ENCODE measurements at regions not wholly inside any gene's neighbourhood (a gene's known extent, or its start where the extent isn't known, plus 50 kb on each side); places are given as distances from the start of the nearest gene placed in this dataset.

DNA sequence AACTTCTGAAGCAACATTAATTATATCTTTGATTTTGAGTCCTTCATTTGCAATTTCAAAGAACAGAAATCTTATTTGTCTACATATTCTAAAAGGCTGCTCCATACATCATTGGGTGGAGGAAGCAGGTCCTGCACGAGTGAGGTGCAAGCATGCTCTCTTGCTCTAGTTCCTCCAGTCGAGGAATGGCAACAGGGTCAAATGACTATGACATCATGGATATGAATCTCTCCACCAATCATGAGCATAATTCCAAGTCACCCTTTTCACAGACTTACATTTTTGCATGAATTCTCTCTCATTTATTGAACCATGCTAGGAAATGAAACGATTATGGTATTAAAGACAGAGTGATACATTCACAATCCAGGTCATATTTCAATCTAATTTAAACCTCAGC lies 608.8 kb upstream of the SOX11 start:
- no peak for DNase-seq

- DNase-seq = no peak
These were observed 602.8 kb upstream of the SOX11 start for GRCh38 chr2:5089409-5089808.

DNA sequence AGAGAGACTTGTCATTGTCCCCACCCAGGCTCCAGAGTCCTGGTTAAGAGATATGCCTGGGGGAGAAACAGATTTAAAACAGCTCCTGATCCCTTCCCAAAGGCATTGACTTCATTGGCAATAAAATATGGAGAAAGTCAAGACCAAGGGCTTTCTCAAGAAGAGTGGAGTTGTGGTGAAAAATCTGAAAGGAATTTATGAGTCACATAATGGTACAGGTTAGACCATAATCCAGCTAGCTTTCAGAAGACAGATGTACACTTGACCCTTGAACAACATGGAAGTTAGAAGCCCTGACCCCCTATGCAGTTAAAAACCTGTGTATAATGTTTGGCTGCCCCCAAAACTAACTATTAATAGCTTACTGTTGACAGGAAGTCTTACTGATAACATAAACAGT lies 599.1 kb upstream of the SOX11 start:
- DNase-seq = no peak

DNA sequence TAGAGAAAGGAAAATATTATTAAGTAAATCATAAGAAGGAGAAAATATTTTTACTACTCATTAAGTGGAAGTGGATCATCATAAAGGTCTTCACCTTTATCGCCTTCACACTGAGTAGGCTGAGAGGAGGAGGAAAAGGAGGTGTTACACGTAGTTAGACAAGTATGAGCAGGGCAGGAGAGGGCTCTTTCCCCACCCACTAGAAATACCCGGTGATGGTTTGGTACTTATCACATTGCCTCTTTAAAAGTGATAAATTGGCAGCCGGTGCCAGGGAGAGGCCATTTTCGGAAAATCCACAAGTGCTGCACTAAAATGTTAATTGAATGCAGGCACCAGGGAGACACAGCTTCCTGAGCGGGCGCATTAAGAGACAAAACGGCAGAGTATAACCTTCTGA lies 598.7 kb upstream of the SOX11 start:
- DNase-seq = no peak

DNA sequence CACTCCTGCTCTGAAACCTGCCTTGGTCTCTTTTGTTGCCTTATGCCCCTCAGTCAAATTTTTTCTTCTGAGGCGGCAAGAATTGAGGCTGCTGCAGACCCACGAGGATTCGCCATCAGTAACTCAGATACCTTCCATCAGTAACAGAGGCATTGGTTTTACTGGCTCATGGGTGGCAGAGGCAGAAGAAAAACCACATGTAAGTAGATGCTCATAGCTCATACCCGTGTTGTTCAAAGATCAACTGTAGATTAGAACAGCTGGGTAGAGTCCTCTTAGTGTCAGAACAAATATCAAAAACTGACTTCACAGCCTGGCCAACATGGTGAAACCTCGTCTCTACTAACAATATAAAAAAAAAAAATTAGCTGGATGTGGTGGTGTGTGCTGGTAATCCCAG lies 598.0 kb upstream of the SOX11 start:
- DNase-seq = no peak

DNA sequence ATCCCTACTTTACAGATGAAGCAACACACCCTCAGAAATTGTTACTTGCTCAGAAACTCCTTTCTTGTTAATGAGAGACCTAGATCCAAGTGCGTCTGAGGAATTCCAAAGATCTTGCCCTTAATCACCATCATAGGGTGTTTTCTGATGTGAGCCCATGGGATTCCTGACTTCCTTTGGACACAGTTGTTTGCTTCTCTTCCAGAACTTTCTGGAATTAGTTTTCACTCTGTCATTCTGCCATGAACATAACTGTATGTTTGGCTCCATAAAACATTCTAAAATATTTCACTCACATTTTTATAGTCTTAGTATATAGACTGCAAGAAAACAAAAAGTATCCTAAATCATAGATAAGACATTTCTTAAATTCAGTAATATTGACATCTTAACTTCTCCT lies 593.9 kb upstream of the SOX11 start:
- no peak for DNase-seq

DNA sequence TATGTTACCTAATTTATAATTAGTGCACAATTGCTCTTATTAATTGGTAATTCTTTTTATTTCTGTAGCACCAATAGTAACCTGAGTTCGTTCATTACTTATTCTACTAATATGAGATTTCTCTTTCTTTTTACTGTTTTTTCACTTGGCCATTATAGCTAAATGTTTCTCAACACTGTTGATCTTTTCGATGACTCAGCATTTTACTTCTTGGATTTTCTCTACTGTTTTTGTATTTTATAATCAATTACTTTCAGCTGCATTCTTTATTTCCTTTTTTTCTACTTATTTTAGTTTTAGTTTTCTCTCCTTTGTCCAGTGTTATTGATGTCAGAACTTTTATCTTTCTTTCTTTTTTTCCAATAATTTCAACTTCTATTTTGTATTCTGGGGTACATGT lies 589.4 kb upstream of the SOX11 start:
- no peak for DNase-seq

GRCh38 chr2:5111581-5111980 lies 580.6 kb upstream of the SOX11 start:
- no peak for DNase-seq

DNA sequence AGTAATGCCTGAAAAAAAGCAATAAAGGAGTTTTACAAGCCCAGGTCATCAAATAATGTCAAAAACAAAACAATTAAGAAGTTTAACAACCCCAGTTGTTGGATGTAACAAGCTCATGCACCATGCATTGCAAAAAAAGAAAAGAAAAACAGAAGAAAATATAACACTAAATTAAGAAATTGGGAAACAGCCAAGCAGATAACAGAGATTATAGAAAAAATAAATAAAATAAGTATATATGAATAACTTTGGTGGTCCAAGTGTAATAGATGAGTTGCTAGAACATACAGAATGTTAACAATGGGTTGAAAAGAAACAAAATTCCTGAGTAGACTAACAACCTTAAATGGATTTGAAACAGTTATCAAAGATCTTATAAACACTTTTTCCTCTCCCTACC lies 573.1 kb upstream of the SOX11 start:
- DNase-seq = no peak

GRCh38 chr2:5121121-5121520 lies 571.1 kb upstream of the SOX11 start:
- no peak for DNase-seq

DNA sequence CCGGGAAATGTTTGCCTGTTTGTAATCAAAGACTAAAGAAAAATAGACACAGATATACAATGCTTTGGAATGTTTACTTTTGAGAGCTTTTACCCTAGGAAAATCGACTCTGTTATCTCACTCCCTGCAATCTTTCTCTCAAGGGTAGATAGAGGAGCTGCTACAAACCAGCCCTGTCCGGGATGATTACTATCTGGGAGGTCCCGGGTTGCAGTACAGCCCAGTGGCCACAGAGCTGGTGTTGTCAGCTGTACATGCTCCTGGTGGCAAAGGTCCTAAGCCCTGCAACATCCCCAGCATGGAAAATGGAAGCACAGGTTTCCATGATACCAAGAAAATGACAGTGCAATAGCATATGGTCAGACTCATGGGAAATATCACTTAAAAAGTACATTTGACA lies 570.5 kb upstream of the SOX11 start:
- DNase-seq = no peak

- no peak for DNase-seq
These were observed 568.5 kb upstream of the SOX11 start for GRCh38 chr2:5123582-5124196.

GRCh38 chr2:5125017-5125730 lies 567.0 kb upstream of the SOX11 start:
- DNase-seq = no peak

DNA sequence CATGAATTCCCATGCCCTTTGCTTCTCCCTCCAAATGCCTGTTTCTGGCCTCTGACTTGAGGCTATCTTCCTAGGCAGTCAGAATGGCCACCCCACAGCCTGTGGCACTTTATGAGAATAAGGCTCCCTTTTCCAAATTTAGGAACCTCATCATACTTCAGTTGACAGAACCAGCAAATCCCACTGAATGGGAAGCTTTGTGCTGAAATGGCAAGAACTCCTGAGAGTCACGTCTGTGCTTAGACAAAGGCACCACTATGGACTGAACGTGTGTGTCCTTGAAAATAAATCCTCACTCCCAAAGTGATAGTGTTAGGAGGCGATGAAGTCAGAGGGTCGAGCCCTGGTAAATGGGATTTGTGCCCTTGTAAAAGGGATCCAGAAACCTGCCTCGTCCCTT lies 559.9 kb upstream of the SOX11 start:
- no peak for DNase-seq

DNA sequence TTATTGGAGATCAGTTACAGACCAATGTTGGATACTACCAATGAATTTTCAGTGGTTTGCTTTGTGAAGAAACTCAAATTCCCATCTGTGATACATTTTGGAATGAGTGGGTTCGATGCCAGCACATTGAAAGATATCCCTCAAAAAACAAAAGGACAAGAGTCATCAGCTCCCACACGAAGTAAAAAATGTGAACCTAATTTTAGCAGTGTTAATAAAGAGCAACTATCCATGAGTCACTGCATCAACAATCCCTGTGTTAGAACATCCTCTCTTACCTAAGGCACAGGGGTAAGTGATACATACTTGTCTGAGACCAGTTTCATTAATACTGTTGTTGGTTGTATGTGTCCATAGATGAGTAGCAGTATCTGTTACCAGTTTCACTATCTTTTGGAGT lies 551.8 kb upstream of the SOX11 start:
- DNase-seq = no peak

DNA sequence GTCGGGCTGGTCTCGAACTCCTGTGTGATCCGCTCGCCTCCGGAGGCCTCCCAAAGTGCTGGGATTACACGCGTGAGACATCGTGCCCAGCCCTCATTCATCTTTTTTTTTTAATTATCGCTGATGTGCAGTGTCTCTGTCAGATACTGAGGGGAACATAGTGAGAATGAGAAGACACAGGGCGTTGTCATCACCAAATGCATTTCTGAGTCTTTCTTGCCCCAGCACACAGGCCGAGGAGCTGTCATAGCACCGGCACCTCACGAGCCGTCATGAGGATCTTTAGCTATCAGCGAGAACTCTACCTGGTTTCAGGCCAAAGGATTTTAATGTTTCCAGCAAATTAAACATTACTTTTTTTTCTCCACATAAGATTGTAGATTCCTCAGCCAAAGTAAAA lies 548.0 kb upstream of the SOX11 start:
- no peak for DNase-seq

GRCh38 chr2:5145053-5145452 lies 547.1 kb upstream of the SOX11 start:
- no peak for DNase-seq

GRCh38 chr2:5145801-5146200 lies 546.4 kb upstream of the SOX11 start:
- no peak for DNase-seq

DNA sequence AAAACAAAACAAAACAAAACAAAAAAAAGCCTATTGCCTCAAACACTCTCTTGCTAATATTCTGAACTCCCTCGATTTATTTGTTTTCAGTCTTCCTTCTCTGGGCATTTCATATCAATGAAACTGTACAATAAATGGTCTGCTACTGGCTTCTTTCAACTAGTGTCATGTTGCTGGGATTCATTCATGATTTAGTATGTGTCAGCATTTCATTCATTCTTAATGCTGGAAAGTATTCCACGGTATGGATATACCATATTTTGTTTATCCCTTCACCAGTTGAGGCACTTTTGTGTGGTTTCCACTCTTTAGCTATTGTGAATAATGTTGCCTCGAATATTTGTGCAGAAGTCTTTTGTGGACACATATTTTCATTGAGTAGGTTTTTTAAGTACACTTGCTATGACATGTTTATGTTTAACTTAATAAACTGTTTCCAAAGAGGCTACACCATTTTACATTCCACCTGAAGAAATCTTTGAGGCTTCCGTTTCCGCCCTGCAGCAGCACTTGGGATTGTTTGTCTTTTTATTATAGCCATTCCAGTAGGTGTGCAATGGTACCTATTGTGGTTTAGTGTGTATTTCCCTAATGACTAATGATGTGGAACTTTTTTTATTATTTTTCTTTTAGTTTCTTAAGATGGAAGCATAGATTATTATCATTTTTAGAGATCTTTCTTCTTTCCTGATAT lies 543.6 kb upstream of the SOX11 start:
- no peak for DNase-seq

- DNase-seq = no peak
These were observed 541.3 kb upstream of the SOX11 start for GRCh38 chr2:5150871-5151270.

GRCh38 chr2:5164776-5165525 lies 527.2 kb upstream of the SOX11 start:
- DNase-seq = no peak

- DNase-seq = no peak
These were observed 519.3 kb upstream of the SOX11 start for GRCh38 chr2:5172923-5173322.

- DNase-seq = no peak
These were observed 518.2 kb upstream of the SOX11 start for GRCh38 chr2:5173876-5174535.

Measured in C1 segment of cervical spinal cord (tissue), 14 donors.